WTC11 (cell line): ENCODE measurements at regions not wholly inside any gene's neighbourhood (a gene's known extent, or its start where the extent isn't known, plus 50 kb on each side); places are given as distances from the start of the nearest gene placed in this dataset.

ENCODE experiments used
- ATAC-seq: fragments of 200-7000 bp; cut with Tn5 transposase; 2 replicates; pipeline ENCODE4 v1.10.0; 2021; ENCODE audit warnings: mild to moderate bottlenecking, moderate library complexity
- CTCF ChIA-PET: fragments of 300-600 bp; sonication (Branson Sonifier 250); formaldehyde crosslinking; loops from one replicate; lab custom pipeline; 2021; ENCODE audit warnings: antibody characterized with exemption; lab: Charles Lee
- POLR2A ChIA-PET: fragments of 350-600 bp; sonication (Branson Sonifier 250); formaldehyde crosslinking; loops from one replicate; lab custom pipeline; 2021; ENCODE audit warnings: antibody characterized with exemption; lab: Charles Lee
- DNase-seq: peaks from one replicate; pipeline ENCODE4 v3.0.0; 2021; ENCODE audit warnings: low spot score
- H3K27ac Mint-ChIP-seq: 2 replicates; pipeline ENCODE4 v1.8.0; 2021; ENCODE audit warnings: mixed read lengths
- H3K27me3 Mint-ChIP-seq: 2 replicates; pipeline ENCODE4 v1.8.0; 2021; ENCODE audit warnings: low read depth, mild to moderate bottlenecking, moderate library complexity, mixed read lengths
- H3K36me3 Mint-ChIP-seq: 2 replicates; pipeline ENCODE4 v1.8.0; 2021; ENCODE audit warnings: mixed read lengths
- H3K4me1 Mint-ChIP-seq: 2 replicates; pipeline ENCODE4 v1.8.0; 2022; ENCODE audit warnings: mixed read lengths
- H3K4me3 Mint-ChIP-seq: 2 replicates; pipeline ENCODE4 v1.8.0; 2021; ENCODE audit warnings: mild to moderate bottlenecking, moderate library complexity, mixed read lengths
- H3K9me3 Mint-ChIP-seq: 2 replicates; pipeline ENCODE4 v1.8.0; 2021; ENCODE audit warnings: mixed read lengths
- ATF1 ChIP-seq: sonication (generic); formaldehyde crosslinking; IDR thresholded peaks from 2 replicates; pipeline ENCODE4 v1.8.1; 2023; ENCODE audit warnings: mild to moderate bottlenecking, moderate library complexity, missing genetic modification reagents
- EMX1 ChIP-seq: fragments of 250-450 bp; sonication (Bioruptor Pico); IDR thresholded peaks from 2 replicates; pipeline ENCODE4 v1.8.0; 2021; ENCODE audit warnings: mild to moderate bottlenecking
- FOXP1 ChIP-seq: sonication (generic); formaldehyde crosslinking; IDR thresholded peaks from 2 replicates; pipeline ENCODE4 v1.8.0; 2022; ENCODE audit warnings: missing genetic modification reagents, mild to moderate bottlenecking, moderate library complexity, borderline replicate concordance
- GRHL2 ChIP-seq: fragments of 250-450 bp; sonication (Bioruptor Pico); IDR thresholded peaks from 2 replicates; pipeline ENCODE4 v1.8.0; 2022; ENCODE audit warnings: mild to moderate bottlenecking, moderate library complexity; ENCODE audit not compliant: insufficient replicate concordance, severe bottlenecking
- NFATC4 ChIP-seq: fragments of 250-450 bp; sonication (Bioruptor Pico); IDR thresholded peaks from 2 replicates; pipeline ENCODE4 v1.9.0; 2021; ENCODE audit warnings: mild to moderate bottlenecking
- NR2C2 ChIP-seq: sonication (generic); formaldehyde crosslinking; IDR thresholded peaks from 2 replicates; pipeline ENCODE4 v1.8.0; 2022; ENCODE audit warnings: mild to moderate bottlenecking, missing genetic modification reagents
- SMAD4 ChIP-seq: sonication (generic); formaldehyde crosslinking; IDR thresholded peaks from 2 replicates; pipeline ENCODE4 v1.8.0; 2022; ENCODE audit warnings: mild to moderate bottlenecking, missing genetic modification reagents
- SOX15 ChIP-seq: fragments of 250-450 bp; sonication (Bioruptor Pico); IDR thresholded peaks from 2 replicates; pipeline ENCODE4 v1.9.0; 2021; ENCODE audit warnings: mild to moderate bottlenecking
- SP1 ChIP-seq: sonication (generic); formaldehyde crosslinking; conservative IDR thresholded peaks from 2 replicates; pipeline ENCODE4 v1.8.1; 2022; ENCODE audit warnings: missing genetic modification reagents
- ZNF317 ChIP-seq: sonication (generic); formaldehyde crosslinking; IDR thresholded peaks from 2 replicates; pipeline ENCODE4 v1.8.1; 2023; ENCODE audit warnings: low read depth, mild to moderate bottlenecking, moderate library complexity, missing genetic modification reagents, borderline replicate concordance
- ZNF396 ChIP-seq: fragments of 250-450 bp; sonication (Bioruptor Pico); IDR thresholded peaks from 2 replicates; pipeline ENCODE4 v1.8.0; 2021; ENCODE audit warnings: mild to moderate bottlenecking, moderate library complexity, borderline replicate concordance
- TF ChIP-seq, protein P1 (sequence below): sonication (generic); formaldehyde crosslinking; IDR thresholded peaks from 2 replicates; pipeline ENCODE4 v1.8.0; 2023; ENCODE audit warnings: missing genetic modification reagents, mild to moderate bottlenecking, borderline replicate concordance
- TF ChIP-seq, protein P2 (sequence below): fragments of 250-450 bp; sonication (Bioruptor Pico); IDR thresholded peaks from 2 replicates; pipeline ENCODE4 v1.9.0; 2021; ENCODE audit warnings: mild to moderate bottlenecking
- TF ChIP-seq, protein P3 (sequence below): fragments of 250-450 bp; sonication (Bioruptor Pico); IDR thresholded peaks from 2 replicates; pipeline ENCODE4 v1.9.0; 2021; ENCODE audit warnings: mild to moderate bottlenecking, borderline replicate concordance
- TF ChIP-seq, protein P4 (sequence below): sonication (generic); formaldehyde crosslinking; IDR thresholded peaks from 2 replicates; pipeline ENCODE4 v1.8.1; 2023; ENCODE audit warnings: mild to moderate bottlenecking, missing genetic modification reagents, moderate library complexity
- TF ChIP-seq, protein P5 (sequence below): sonication (generic); formaldehyde crosslinking; IDR thresholded peaks from 2 replicates; pipeline ENCODE4 v1.8.1; 2023; ENCODE audit warnings: mild to moderate bottlenecking, missing genetic modification reagents, moderate library complexity
- TF ChIP-seq, protein P6 (sequence below): sonication (generic); formaldehyde crosslinking; IDR thresholded peaks from 2 replicates; pipeline ENCODE4 v1.8.0; 2022; ENCODE audit warnings: missing genetic modification reagents

DNA sequence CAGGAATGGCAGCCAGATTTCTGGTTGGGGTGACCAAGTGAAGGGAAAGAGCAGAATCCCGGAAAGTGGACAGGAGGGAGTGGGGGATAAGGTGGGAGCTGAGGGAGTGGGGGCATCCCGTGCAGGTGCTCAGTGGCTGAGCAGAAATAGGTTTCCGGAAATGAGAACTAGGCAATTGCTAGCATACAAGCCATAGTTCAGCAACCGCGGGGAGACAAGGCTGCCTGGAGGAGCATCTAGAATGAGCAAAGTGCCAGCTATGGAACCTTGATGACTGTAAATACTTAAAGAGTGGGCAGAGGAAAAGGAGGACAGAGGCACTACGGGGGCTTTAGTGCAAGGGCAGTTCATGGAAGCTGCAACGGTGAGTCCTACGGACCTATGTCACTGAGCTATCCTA lies 220.2 kb downstream of the BCL11A start:
- no peak for DNase-seq
- Mint-ChIP-seq H3K4me1 (peaks cover 10% of the 10 kb centered on the region), H3K4me3 (no peak overlapping the region), H3K27ac (no peak overlapping the region), H3K27me3 (no peaks in the 10 kb centered on the region; the same call in 1 of the 2 replicates), H3K36me3 (no peaks in the 10 kb centered on the region), H3K9me3 (no peaks in the 10 kb centered on the region)
- TF ChIP-seq, protein P1, sequence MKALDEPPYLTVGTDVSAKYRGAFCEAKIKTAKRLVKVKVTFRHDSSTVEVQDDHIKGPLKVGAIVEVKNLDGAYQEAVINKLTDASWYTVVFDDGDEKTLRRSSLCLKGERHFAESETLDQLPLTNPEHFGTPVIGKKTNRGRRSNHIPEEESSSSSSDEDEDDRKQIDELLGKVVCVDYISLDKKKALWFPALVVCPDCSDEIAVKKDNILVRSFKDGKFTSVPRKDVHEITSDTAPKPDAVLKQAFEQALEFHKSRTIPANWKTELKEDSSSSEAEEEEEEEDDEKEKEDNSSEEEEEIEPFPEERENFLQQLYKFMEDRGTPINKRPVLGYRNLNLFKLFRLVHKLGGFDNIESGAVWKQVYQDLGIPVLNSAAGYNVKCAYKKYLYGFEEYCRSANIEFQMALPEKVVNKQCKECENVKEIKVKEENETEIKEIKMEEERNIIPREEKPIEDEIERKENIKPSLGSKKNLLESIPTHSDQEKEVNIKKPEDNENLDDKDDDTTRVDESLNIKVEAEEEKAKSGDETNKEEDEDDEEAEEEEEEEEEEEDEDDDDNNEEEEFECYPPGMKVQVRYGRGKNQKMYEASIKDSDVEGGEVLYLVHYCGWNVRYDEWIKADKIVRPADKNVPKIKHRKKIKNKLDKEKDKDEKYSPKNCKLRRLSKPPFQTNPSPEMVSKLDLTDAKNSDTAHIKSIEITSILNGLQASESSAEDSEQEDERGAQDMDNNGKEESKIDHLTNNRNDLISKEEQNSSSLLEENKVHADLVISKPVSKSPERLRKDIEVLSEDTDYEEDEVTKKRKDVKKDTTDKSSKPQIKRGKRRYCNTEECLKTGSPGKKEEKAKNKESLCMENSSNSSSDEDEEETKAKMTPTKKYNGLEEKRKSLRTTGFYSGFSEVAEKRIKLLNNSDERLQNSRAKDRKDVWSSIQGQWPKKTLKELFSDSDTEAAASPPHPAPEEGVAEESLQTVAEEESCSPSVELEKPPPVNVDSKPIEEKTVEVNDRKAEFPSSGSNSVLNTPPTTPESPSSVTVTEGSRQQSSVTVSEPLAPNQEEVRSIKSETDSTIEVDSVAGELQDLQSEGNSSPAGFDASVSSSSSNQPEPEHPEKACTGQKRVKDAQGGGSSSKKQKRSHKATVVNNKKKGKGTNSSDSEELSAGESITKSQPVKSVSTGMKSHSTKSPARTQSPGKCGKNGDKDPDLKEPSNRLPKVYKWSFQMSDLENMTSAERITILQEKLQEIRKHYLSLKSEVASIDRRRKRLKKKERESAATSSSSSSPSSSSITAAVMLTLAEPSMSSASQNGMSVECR (CRISPR knock-in tag): no peak
- TF ChIP-seq SMAD4 (no peak), ZNF317 (CRISPR knock-in tag) (no peak), NR2C2 (CRISPR knock-in tag) (no peak), ATF1 (no peak), SOX15 (no peak), ZNF396 (CRISPR knock-in tag) (no peak), EMX1 (CRISPR knock-in tag) (no peak), GRHL2 (CRISPR knock-in tag) (no peak), NFATC4 (CRISPR knock-in tag) (no peak), SP1 (no peak), FOXP1 (CRISPR knock-in tag) (no peak)
- TF ChIP-seq, protein P2, sequence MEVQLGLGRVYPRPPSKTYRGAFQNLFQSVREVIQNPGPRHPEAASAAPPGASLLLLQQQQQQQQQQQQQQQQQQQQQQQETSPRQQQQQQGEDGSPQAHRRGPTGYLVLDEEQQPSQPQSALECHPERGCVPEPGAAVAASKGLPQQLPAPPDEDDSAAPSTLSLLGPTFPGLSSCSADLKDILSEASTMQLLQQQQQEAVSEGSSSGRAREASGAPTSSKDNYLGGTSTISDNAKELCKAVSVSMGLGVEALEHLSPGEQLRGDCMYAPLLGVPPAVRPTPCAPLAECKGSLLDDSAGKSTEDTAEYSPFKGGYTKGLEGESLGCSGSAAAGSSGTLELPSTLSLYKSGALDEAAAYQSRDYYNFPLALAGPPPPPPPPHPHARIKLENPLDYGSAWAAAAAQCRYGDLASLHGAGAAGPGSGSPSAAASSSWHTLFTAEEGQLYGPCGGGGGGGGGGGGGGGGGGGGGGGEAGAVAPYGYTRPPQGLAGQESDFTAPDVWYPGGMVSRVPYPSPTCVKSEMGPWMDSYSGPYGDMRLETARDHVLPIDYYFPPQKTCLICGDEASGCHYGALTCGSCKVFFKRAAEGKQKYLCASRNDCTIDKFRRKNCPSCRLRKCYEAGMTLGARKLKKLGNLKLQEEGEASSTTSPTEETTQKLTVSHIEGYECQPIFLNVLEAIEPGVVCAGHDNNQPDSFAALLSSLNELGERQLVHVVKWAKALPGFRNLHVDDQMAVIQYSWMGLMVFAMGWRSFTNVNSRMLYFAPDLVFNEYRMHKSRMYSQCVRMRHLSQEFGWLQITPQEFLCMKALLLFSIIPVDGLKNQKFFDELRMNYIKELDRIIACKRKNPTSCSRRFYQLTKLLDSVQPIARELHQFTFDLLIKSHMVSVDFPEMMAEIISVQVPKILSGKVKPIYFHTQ (CRISPR knock-in tag): no peak
- TF ChIP-seq, protein P3, sequence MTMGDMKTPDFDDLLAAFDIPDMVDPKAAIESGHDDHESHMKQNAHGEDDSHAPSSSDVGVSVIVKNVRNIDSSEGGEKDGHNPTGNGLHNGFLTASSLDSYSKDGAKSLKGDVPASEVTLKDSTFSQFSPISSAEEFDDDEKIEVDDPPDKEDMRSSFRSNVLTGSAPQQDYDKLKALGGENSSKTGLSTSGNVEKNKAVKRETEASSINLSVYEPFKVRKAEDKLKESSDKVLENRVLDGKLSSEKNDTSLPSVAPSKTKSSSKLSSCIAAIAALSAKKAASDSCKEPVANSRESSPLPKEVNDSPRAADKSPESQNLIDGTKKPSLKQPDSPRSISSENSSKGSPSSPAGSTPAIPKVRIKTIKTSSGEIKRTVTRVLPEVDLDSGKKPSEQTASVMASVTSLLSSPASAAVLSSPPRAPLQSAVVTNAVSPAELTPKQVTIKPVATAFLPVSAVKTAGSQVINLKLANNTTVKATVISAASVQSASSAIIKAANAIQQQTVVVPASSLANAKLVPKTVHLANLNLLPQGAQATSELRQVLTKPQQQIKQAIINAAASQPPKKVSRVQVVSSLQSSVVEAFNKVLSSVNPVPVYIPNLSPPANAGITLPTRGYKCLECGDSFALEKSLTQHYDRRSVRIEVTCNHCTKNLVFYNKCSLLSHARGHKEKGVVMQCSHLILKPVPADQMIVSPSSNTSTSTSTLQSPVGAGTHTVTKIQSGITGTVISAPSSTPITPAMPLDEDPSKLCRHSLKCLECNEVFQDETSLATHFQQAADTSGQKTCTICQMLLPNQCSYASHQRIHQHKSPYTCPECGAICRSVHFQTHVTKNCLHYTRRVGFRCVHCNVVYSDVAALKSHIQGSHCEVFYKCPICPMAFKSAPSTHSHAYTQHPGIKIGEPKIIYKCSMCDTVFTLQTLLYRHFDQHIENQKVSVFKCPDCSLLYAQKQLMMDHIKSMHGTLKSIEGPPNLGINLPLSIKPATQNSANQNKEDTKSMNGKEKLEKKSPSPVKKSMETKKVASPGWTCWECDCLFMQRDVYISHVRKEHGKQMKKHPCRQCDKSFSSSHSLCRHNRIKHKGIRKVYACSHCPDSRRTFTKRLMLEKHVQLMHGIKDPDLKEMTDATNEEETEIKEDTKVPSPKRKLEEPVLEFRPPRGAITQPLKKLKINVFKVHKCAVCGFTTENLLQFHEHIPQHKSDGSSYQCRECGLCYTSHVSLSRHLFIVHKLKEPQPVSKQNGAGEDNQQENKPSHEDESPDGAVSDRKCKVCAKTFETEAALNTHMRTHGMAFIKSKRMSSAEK: no peak
- TF ChIP-seq, protein P4, sequence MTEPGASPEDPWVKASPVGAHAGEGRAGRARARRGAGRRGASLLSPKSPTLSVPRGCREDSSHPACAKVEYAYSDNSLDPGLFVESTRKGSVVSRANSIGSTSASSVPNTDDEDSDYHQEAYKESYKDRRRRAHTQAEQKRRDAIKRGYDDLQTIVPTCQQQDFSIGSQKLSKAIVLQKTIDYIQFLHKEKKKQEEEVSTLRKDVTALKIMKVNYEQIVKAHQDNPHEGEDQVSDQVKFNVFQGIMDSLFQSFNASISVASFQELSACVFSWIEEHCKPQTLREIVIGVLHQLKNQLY (CRISPR knock-in tag): no peak
- TF ChIP-seq, protein P5, sequence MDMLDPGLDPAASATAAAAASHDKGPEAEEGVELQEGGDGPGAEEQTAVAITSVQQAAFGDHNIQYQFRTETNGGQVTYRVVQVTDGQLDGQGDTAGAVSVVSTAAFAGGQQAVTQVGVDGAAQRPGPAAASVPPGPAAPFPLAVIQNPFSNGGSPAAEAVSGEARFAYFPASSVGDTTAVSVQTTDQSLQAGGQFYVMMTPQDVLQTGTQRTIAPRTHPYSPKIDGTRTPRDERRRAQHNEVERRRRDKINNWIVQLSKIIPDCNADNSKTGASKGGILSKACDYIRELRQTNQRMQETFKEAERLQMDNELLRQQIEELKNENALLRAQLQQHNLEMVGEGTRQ (CRISPR knock-in tag): no peak
- TF ChIP-seq, protein P6, sequence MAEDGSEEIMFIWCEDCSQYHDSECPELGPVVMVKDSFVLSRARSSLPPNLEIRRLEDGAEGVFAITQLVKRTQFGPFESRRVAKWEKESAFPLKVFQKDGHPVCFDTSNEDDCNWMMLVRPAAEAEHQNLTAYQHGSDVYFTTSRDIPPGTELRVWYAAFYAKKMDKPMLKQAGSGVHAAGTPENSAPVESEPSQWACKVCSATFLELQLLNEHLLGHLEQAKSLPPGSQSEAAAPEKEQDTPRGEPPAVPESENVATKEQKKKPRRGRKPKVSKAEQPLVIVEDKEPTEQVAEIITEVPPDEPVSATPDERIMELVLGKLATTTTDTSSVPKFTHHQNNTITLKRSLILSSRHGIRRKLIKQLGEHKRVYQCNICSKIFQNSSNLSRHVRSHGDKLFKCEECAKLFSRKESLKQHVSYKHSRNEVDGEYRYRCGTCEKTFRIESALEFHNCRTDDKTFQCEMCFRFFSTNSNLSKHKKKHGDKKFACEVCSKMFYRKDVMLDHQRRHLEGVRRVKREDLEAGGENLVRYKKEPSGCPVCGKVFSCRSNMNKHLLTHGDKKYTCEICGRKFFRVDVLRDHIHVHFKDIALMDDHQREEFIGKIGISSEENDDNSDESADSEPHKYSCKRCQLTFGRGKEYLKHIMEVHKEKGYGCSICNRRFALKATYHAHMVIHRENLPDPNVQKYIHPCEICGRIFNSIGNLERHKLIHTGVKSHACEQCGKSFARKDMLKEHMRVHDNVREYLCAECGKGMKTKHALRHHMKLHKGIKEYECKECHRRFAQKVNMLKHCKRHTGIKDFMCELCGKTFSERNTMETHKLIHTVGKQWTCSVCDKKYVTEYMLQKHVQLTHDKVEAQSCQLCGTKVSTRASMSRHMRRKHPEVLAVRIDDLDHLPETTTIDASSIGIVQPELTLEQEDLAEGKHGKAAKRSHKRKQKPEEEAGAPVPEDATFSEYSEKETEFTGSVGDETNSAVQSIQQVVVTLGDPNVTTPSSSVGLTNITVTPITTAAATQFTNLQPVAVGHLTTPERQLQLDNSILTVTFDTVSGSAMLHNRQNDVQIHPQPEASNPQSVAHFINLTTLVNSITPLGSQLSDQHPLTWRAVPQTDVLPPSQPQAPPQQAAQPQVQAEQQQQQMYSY (CRISPR knock-in tag): no peak
- POLR2A ChIA-PET: interaction anchor here (0.6 kb wide), 1 partner anchor 374 kb away, joined by 9 read pairs; no protein-coding TSS in a partner anchor
- CTCF ChIA-PET: interaction anchor here (0.9 kb wide), 1 partner anchor 217 kb away, joined by 3 read pairs; no protein-coding TSS in a partner anchor
- no peak for ATAC-seq
